Esophagus muscularis mucosa (tissue), 4 donors: ENCODE measurements at regions not wholly inside any gene's neighbourhood (a gene's known extent, or its start where the extent isn't known, plus 50 kb on each side); places are given as distances from the start of the nearest gene placed in this dataset.

Source experiments
- DNase-seq: peaks from one replicate; pipeline ENCODE4 v3.0.0-alpha.2; 2017; ENCODE audit errors: extremely low spot score
- H3K27ac ChIP-seq, 4 donors: fragments of 200-600 bp; sonication (generic); replicated peaks in 1 of 4; 1 replicate in 3 of 4; 2 replicates in 1 of 4; pipeline ENCODE4 v1.5.1; 2016 to 2019; ENCODE audit warnings: mild to moderate bottlenecking in 1 of 4
- H3K27me3 ChIP-seq, 4 donors: fragments of 200-600 bp; sonication (generic); one replicate each; pipeline versions ENCODE4 v1.5.1 to v1.6.0; 2016 to 2019
- H3K36me3 ChIP-seq, 4 donors: fragments of 200-600 bp; sonication (generic); one replicate each; pipeline ENCODE4 v1.5.1; 2016 to 2019
- H3K4me1 ChIP-seq, 4 donors: fragments of 200-600 bp; sonication (generic); one replicate each; pipeline ENCODE4 v1.5.1; 2016 to 2019
- H3K4me3 ChIP-seq, 4 donors: fragments of 200-600 bp; sonication (generic); 1 replicate in 2 of 4; 2 replicates in 2 of 4; pipeline ENCODE4 v1.5.1; 2016 to 2019; ENCODE audit warnings: mild to moderate bottlenecking in 4 of 4, moderate library complexity in 1 of 4
- H3K9me3 ChIP-seq, 4 donors: fragments of 200-600 bp; sonication (generic); 1 replicate in 3 of 4; 2 replicates in 1 of 4; pipeline ENCODE4 v1.5.1; 2016 to 2019
- EP300 ChIP-seq: sonication (generic); formaldehyde crosslinking; IDR thresholded peaks from one replicate; pipeline ENCODE4 v1.6.1; 2017; ENCODE audit warnings: antibody characterized with exemption
- POLR2A ChIP-seq: fragments of 450-650 bp; IDR thresholded peaks from one replicate; pipeline ENCODE4 v1.6.1; 2017; ENCODE audit warnings: antibody characterized with exemption, moderate library complexity, mild to moderate bottlenecking, low read depth
- POLR2AphosphoS5 ChIP-seq, 2 donors: sonication (generic); formaldehyde crosslinking; IDR thresholded peaks; one replicate each; pipeline ENCODE4 v1.6.1; 2017; ENCODE audit warnings: antibody characterized with exemption in 2 of 2
- WGBS: methylation state at CpG from one replicate; pipeline ENCODE4 v1.1.5; 2018; 5-methylcytosine and 5-hydroxymethylcytosine counted together
- intact Hi-C: fragments of 100-400 bp; cut with DNase I; formaldehyde crosslinking; loops from one replicate; pipeline ENCODE4 v1.15.1; 2023
- TF ChIP-seq, protein P1 (sequence below), 3 experiments: fragments of 200-600 bp in 2 of 3; fragments of 450-650 bp in 1 of 3; sonication (generic) in 2 of 3; IDR thresholded peaks; one replicate each; pipeline ENCODE4 v1.5.1; 2017 to 2019; ENCODE audit warnings: antibody characterized with exemption in 3 of 3, mild to moderate bottlenecking in 2 of 3, moderate library complexity in 1 of 3

DNA sequence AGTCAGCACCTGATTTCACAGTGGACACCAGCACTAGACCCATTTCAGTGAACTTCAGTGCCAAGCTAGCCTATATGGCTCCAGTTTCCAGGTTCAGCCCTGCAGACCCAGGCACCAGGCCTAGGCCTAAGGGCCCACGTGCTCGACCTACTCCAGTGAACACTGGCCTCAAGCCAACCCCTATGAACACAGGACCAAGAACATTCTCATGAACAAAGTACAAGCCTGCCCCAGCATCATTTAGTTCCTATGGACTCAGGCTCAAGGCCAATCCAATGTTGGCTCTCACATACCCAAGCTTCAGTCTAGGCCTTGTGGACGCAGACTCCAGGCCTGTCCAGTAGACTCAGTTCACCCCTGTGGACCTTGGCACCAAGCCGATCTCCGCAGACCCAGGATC lies 385.5 kb downstream of the DHX35 start:
- TF ChIP-seq POLR2AphosphoS5 (IDR thresholded peaks at IDR 0.05) = no peak
- TF ChIP-seq, protein P1, sequence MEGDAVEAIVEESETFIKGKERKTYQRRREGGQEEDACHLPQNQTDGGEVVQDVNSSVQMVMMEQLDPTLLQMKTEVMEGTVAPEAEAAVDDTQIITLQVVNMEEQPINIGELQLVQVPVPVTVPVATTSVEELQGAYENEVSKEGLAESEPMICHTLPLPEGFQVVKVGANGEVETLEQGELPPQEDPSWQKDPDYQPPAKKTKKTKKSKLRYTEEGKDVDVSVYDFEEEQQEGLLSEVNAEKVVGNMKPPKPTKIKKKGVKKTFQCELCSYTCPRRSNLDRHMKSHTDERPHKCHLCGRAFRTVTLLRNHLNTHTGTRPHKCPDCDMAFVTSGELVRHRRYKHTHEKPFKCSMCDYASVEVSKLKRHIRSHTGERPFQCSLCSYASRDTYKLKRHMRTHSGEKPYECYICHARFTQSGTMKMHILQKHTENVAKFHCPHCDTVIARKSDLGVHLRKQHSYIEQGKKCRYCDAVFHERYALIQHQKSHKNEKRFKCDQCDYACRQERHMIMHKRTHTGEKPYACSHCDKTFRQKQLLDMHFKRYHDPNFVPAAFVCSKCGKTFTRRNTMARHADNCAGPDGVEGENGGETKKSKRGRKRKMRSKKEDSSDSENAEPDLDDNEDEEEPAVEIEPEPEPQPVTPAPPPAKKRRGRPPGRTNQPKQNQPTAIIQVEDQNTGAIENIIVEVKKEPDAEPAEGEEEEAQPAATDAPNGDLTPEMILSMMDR (IDR thresholded peaks at IDR 0.05) = no peak
- TF ChIP-seq POLR2A = no peak
- TF ChIP-seq EP300 = no peak
- 93% methylated on average over 4 of the region's 5 CpGs for WGBS
- Histone ChIP-seq H3K36me3 (no peaks in the 10 kb centered on the region), H3K4me3 (no peak overlapping the region), H3K9me3 (peaks cover 0 to 40% (median 28%) of the 10 kb centered on the region in 4 donors), H3K27ac (no peak overlapping the region), H3K27me3 (no peaks in the 10 kb centered on the region), H3K4me1 (no peaks in the 10 kb centered on the region)
- intact Hi-C loops = no loop called here
- peak; percentile 78 for DNase-seq

DNA sequence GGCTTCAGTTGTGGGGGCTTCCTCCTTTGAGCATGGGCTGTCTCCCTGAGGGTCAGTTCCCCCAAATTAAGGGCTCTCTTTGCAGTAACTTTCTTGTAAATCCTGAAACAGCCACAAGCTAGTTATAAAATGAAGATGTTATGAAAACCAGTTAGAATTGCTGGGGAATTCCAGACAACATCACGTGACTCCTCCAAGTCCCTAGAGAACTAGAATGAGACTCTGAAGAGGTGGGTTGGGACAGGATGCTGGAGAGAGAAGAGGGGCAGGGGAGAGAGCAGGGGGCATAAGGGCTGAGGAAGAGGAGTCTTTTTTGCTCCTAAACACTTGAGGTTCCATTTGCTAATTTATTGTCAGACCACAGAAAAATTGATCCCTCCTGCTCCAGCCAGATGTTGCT lies 380.3 kb downstream of the DHX35 start:
- intact Hi-C loops = no loop called here
- WGBS = 65% methylated on average over 1 of the region's 1 CpG
- Histone ChIP-seq H3K4me1 (no peaks in the 10 kb centered on the region), H3K27ac (no peak overlapping the region), H3K36me3 (no peaks in the 10 kb centered on the region), H3K9me3 (peaks cover 0 to 4% (median under 1%) of the 10 kb centered on the region in 4 donors), H3K4me3 (no peak overlapping the region), H3K27me3 (no peaks in the 10 kb centered on the region)
- no peak for DNase-seq
- no peak for TF ChIP-seq POLR2AphosphoS5 (IDR thresholded peaks at IDR 0.05)
- no peak for TF ChIP-seq EP300
- TF ChIP-seq, protein P1 (IDR thresholded peaks at IDR 0.05) = no peak
- TF ChIP-seq POLR2A = no peak

DNA sequence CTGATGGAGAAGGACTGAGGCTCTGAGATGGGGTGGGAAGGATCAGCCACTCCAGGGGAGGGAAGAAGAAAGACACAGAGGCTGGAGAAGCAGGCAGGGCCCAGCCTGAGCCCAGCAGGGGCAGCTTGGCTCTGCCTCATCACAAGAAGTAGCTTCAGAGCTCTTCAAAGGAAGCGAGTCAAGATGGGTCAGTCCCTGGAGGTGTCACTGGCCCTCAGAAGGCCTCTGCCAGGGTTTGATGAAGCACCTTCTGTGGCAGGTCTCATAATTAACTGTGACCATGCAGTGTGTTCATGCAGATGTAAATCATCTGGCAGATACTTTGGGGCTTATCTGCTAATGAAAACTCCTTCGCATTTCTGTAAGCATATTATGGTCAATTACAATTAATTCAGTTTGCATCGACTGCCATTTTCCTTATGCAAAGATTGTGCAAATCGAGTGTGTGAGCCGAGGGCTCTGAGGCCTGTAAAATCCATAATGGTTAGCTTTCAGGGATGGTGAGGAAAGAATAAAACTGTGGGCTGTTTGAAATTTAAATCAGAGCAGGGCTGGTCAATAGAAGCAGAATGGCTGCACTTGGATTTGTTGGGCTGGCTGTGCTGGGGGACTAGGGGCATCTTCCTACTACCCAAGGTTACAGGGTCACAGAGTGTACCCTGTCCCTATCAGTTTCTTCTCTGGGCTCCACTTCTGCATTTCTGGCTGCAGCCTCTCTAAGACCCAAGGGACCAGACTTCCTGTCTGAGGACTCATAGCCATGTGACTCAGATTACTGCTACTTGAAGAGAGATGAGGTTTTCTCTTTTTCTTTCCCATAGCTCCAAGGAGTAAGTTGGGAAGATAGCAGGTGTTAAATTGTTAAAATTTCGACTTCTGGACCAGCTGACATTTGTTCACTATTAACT lies 376.6 kb downstream of the DHX35 start:
- WGBS = 69% methylated on average over 6 of the region's 6 CpGs

DNA sequence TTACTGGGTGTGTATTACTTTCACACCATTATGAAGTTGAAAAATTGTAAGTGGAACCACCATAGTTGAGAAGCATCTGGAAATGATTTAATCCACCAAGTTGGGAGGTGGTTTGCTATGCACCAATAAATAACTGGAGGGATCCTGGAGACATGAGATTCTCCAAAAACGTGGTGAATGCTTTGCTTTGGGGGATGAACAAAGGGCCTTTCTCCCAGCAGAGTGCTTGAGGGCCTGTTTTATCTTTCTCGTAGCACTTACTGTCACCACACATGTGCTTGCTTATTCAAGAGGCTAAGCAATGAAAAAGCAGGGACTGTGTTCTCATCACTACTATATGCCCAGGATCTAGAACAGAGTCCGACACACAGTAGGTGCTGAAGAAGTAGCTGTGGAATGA lies 371.1 kb downstream of the DHX35 start:
- H3K27ac ChIP-seq = no peak overlapping the region

More for the DNA sequence above, 376.6 kb downstream of the DHX35 start:
- no peaks in the 10 kb centered on the region for H3K36me3 ChIP-seq
- H3K9me3 ChIP-seq = no peaks in the 10 kb centered on the region
- TF ChIP-seq POLR2AphosphoS5 (IDR thresholded peaks at IDR 0.05) (no peak), EP300 (no peak), POLR2A (no peak)
- TF ChIP-seq, protein P1 (IDR thresholded peaks at IDR 0.05) = no peak
- intact Hi-C loops = no loop called here
- DNase-seq = no peak
- H3K27me3 ChIP-seq = no peaks in the 10 kb centered on the region
- no peak overlapping the region for H3K27ac ChIP-seq
- H3K4me1 ChIP-seq = no peaks in the 10 kb centered on the region
- H3K4me3 ChIP-seq = no peak overlapping the region

More for the DNA sequence above, 371.1 kb downstream of the DHX35 start:
- Histone ChIP-seq H3K4me3 (no peak overlapping the region), H3K27me3 (no peaks in the 10 kb centered on the region), H3K4me1 (no peaks in the 10 kb centered on the region), H3K9me3 (no peaks in the 10 kb centered on the region), H3K36me3 (no peaks in the 10 kb centered on the region)
- TF ChIP-seq POLR2A (no peak), POLR2AphosphoS5 (IDR thresholded peaks at IDR 0.05) (no peak), EP300 (no peak)
- TF ChIP-seq, protein P1 (IDR thresholded peaks at IDR 0.05) = no peak
- WGBS = 72% methylated on average over 3 of the region's 3 CpGs
- intact Hi-C loops = no loop called here
- no peak for DNase-seq
